ENCODE measurements at regions not wholly inside any gene's neighbourhood (a gene's known extent, or its start where the extent isn't known, plus 50 kb on each side); places are given as distances from the start of the nearest gene placed in this dataset.

DNA sequence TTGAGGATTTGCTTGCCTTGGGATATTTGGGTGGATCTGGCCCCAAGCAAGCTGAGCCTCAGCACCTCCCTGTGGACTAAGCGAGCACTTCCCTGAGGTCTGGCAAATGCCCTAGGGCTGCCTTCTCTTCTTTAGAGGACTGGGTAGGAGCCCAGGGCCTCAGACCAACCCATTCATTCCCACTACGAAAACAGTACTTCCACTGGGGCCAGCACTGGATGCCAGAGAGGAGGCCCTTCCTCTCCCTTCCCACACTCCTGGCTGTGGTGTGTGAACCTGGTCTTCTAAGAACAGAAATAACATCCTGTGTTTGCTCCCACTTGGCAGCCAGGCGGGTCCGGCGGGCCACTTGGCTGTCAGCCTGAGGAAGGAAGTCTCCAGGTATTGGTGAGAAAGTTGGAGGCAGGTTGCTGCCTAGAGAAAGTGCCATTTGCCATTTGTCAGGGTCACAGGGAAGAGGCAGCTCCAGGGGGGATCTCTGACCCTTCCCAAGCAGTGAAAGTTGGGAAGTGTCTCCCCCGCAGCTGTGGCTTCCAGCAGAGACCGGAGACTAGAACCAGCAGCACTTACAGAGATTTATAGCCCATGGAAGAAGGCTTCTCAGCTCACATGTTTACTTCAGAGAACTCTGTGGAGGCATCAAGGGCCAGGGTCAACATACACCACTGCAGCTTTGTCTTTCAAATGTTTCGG is 323.5 kb downstream of the SIPA1L2 start:
- no peak for DNase-seq

DNA sequence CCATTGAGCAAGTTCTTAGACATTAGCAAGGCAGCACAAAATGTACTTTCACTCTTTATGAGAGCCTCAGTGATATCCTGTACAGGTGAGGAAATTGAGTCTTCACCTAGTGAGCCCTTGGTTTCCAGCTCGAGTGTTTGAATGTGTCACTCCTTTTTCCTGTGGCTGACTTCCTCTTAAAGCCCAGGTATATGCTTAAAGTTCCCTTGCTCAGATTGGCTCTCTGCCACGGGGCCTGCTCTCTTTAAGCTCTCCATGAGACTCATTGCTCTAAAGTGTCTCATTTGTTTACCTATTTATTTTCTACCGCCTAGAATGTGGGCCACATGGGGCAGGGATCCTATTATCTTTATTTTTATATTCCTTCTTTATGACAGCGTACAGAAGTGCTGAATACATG is 324.9 kb downstream of the SIPA1L2 start:
- no peak for DNase-seq

DNA sequence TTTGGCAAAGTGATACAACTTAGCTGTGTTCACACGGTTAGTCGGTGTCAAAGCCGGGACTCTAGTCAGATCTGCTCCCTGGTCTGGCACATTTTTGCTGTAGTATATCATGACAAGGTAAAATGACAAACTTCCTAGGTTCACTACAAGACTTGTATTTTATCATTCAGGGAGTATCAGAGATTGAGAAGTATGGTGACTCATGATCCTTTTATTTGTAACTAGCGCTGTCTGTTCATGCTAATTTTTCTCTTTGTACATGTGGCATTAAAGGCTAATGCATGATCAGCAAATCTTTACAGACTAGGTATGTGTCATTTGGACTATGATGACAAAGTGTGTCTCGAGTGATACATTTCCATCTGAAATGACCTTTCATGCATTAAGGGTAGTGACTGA is 326.7 kb downstream of the SIPA1L2 start:
- no peak for DNase-seq

DNA sequence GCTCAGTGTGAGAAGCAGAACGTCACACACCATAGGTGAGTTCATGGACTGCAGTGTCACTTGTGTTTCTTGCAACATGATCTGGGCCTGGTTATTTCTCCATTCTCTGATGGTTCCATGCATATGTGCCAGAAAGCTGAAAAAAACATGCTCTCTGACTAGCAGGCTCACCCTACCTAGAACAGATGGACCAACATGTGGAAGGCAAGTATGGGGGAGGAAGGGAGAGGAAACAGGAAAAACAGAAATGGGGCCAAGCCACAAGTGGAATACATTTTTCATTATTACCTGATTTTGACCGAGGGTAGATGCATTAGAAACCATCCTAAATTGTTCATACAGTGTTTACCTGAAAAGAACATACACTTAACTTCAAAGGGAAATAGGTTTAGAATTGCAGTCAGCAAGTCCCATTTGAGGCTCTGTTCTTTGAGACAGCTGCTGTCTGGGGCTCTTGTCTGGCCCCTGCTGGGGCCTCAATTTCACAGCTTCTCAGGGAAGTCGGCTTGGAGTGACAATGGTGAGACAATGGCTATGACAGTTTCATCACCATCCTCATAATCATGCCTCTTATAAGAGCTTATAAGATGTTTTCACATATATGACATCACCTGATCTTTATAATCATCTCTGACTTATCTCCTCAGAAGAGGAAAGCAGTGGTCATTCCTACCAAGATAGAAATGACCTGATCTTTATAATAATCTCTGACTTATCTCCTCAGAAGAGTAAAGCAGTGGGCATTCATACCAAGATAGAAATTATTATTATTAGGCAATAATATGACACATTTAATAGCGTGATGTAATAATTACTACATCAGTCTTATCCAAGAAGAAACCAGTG is 327.3 kb downstream of the SIPA1L2 start:
- DNase-seq: no peak

DNA sequence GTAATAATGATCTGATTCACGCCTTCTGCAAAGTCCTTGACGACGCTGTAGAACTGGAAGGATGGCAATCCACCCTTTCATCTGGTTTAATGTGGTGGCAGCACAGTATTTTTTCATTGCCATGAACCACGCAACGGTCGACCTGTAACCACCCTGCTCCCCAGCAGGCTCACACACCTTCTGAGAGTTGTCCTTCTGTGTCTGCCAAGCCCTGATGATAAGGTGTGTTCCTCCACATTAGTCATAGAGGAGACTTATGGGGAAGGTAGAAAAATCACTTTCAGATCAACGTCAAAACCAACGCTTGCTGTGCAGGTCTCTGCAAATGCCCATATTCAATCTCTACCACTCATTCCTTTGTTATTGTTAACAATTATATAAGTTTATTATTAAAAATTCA is 328.7 kb downstream of the SIPA1L2 start:
- no peak for DNase-seq

DNA sequence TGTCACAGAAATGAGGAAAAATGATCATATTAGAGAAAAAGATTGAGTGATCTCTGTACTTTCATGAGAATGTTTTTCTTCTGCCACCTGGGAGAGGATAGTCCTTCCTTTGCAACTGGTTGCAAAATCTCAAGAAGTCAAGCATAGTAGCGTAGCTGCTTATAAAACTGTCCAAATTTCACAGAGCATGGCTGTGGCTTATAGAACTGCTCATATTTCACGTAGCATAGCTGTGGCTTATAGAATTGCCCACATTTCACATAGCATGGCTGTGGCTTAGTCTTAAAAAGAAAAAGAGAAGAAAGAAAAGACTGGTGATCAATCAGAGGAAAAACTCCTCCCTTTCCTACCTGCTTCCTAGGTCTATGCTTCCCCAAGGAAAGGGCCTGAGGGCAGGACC is 329.5 kb downstream of the SIPA1L2 start:
- DNase-seq: peak; percentile 55

DNA sequence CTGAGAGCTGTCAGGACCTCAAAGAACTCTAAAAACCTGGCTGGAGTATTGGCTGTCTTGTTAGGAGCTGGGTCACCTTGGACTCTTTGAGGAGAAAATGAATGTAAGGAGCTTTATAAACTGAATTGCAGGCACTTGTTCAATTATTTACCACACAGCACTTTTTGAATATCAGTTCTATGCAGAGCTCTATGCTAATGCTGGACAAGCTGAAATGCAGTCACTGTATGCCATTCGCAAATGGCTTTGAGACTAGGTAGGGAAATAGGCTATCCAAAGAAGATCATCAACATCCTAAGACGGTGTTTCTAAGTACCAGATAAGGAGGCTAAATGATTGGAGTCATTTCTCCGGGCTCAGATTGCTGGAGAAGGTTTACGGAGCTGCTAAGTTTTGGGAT is 333.5 kb downstream of the SIPA1L2 start:
- DNase-seq: no peak

DNA sequence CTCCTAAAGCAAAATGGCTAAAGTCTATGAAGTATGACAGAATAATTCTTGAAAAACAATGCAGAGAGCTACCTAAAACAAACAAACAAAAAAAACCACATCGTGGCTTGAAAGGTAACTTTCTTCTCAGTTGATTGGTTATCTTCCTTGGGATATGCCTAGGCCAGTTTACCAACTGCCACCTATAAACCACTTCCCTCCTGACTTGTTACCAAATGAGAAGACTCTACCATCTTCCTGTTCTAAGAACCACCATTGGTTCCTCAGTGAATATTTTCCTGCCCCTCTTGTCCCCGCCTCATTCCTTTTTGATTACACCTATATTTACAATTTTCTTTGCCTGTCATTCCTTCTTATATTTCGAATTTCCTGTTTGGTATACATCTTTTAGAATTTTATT is 336.6 kb downstream of the SIPA1L2 start:
- no peak for DNase-seq

DNA sequence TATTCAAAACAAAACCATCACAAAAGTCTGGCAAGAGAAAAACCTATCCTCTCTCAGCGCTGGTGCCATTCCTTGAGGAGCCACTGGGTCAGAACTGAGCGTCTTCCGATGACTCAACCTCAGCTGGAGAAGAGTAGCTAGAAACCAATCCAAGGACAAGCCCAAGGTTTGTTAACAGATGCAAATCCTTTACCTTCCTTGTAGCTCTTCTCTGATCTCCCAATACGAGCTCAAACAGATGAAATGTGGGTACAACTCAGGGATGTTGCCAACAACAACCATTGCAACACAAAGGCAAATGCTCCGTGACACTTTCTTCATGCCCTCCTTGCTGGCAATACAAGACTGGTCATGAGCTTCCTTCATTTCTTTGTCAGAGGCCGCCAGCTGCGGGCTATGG is 337.1 kb downstream of the SIPA1L2 start:
- no peak for DNase-seq

DNA sequence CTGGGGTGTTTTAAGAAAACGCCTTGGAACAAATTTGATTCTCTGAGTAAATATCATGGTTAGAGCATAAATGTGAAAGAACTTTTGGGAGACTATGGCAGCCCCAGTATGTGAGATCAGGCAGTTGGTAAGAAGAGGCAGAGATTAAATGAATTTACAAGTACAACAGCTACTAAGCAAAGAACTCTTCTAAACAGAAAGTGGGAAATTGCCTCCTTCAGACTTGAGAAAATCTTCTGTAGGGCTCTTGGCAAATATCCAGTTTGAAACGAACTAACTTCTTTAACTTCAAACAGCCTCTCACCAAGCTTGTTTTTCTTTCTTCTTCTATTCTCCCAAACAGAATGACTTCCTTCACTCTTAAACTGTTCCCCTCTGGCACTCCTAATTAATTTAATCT is 337.7 kb downstream of the SIPA1L2 start:
- DNase-seq: no peak

DNA sequence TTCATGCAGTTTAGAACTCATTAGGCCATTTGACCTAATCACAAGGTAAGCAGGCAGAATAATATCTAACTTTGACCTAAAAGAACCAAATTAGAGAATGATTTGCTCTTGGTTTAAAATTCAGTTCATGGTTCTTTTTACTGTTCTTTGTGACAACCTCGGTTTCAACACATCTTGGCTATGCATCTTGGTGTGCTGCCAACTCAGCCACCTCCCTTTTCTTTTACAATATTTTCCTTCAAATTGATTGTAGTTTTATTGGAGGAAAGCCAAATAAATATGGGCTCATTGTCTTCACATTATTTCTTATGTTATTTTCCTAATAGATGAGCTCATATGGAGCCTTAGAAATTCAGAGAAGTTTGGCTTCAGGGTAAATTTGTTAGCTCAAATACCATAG is 338.3 kb downstream of the SIPA1L2 start:
- no peak for DNase-seq

DNA sequence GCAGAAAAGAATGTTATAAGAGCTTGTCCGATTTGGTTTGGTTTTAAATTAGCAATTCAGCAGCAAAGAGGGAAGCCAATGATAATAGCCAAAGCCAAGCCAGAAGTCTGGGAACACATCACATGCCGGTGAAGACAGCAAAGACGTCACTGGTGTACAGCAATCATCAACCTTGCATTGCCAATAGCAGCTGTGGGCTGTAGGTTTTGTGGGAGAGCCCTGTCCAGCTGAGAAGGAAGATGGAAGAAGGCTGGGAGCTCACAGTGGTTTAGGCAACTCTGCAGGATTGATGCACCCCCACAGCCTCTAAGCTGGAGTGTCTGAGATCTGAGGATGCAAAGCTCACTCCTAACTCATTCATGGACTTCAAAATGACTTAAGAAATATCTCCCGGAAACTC is 338.7 kb downstream of the SIPA1L2 start:
- DNase-seq: no peak

DNA sequence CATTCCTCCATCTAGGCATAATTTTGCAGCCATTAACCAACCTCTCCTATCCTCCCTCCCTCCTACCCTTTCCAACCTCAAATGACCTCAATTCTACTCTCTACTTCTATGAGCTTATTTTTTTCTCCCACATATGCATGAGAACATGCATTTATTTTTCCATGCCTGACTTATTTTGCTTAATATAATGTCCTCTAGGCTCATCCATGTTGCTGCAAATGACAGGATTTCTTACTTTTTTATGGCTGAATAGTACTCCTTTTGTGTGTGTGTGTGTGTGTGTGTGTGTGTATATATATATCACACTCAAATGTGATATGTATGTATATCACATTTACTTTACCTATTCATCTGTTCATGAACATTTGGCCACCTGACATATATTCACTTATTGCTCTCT is 339.4 kb downstream of the SIPA1L2 start:
- no peak for DNase-seq

DNA sequence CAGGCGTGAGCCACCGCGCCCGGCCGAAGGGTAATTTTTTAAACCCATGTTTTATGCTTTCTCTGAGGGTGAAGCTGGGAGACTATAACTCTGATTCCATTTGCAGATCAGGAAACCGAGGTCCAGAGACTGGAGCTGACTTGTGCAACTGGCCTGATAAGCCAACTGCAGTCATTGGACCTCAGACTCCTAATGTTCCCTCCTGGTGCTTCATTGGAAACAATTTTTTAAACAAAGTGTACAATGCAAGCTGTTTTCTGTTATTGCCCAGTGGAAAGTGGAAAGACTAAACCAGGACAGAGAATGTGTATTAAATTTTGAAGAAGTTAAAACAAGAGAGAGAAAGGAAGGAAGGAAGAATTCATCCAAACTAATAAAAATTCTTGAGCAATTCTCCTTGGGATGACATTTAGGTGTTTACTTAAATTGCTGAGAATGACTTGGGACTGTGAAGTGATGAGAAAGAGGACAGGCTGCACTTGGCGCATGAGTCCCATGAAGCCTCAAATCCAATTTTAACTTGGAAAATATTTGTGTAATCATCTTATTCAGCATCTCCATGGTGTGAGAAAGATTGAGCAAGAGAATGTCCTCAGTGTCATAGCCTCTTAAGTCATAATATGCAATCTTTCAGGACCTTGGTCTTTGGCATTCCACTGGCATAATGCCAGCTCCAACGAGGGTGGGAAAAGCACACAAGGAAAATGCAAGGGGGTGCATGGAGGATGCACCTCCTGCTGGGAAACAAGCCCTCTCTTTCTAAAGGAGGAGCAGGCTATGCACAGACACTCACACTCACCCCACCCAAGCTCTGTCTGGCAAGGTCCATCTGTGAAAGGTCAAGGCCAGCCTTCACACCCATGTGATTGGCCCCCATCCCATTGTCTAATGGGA is 342.0 kb downstream of the SIPA1L2 start:
- DNase-seq: peak; percentile 51

DNA sequence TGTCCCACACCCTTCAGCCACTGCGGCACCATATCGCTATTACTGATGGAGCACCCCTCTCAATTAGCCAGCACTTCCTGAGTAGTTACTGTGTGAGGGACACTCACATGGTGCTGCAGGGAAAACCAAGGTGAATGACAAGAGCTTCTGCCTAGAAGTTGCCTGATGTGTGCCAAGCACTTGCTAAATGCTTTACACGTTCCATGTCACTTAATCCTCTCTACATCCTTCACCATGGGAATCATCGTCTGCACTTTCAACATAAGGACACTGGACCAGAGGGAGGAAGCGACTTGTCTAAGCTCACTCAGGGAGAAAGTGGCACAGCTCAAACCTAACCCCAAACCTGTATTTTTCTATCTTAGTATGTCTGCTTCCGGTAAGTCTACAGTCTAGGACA is 344.8 kb downstream of the SIPA1L2 start:
- no peak for DNase-seq

DNA sequence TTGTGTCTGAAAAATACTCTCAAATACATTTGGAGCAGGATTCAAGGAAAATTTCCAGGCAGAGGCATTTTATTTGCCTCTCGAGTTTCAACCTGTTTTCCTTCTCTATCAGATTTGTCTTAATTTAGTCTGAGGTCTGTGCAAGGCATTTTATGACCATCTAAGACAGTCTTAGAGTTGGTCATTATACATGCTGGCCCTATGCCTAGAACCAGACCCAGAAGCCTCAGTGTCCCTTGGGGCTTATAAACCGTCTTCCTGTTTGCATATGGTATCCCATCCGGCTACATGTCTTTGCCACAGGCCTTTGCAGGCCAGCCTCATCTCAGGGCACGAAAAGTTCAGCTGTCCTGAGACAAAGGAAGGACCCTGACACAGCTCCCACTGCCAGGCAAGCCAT is 346.1 kb downstream of the SIPA1L2 start:
- DNase-seq: peak; percentile 37

DNA sequence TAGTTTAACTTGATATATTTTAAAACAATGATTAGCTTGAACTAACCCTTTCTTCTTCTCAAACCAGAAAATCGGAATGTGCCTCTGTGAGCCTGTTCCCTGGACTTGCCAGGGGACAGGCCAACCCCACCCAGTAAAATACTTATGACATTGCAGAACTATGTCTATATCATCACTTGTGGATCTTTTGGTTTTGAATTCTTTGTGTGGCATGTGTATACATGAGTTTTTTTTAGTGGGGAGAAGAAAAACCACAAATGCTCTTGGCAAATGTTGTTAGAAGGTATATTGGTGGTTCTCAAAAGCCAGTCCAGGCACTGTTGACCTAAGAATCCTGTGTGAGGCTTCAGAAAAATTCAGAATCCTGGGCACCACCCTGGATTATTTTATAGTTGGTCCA is 347.4 kb downstream of the SIPA1L2 start:
- DNase-seq: peak; percentile 43

DNA sequence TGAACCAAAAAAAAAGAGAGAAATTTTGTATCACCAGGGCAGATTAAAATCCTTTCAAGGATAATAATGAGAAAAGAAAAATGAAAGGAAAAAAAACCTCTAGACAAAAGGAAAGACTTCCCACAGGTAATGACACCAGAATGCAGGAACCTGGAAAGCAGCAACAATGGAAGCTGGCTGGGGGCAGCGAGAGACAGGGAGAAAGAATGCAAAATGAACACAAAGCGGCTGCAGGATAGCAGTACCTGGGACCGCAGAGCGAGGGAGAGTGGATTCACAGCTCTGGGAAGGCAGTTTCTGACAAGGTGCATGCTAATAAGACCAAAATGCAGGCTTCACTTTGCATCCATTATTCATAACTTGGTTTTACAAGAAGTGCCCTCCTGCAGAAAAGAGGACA is 349.0 kb downstream of the SIPA1L2 start:
- DNase-seq: no peak

DNA sequence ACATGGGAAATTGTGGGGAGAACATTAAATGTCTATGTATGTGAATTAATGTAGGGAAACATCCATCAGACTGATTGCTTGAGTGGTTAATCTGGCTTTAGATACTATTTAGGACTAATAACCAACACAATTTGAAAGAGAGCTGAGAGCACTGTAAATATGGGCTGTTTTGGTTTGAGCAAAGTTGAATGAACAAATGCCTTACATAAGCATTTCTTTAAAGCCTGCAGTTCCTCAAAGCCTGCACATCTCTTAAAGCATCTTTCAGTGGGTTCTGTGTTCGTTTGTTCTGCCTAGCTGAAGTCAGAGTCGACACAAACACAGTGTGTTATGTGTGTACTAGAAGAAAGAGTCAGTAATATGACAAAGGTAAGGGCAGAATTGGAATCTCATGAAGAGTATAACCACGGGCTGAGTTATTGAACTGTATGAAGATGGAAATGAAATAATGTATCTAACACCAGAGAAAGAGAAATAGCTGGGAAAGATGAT is 350.0 kb downstream of the SIPA1L2 start:
- no peak for DNase-seq

DNA sequence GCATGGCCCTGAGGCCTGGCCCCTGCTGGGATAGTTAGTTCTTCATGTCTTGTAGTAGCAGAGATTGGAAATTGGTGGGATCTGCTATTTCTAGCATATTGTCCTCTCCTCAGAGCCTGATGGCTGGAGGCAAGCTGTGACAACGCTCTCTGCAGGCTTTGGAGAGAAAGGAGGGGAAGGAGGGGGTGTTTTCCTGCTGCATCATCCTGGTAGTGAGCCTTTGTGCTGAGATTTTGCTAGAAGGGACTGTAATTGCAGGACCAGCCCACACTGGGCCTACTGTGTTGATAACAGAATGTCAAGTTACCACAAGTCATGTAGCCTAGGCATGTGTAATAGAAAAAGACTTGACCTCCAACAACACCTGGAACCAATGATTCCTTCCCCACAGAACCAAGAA is 351.0 kb downstream of the SIPA1L2 start:
- no peak for DNase-seq

DNA sequence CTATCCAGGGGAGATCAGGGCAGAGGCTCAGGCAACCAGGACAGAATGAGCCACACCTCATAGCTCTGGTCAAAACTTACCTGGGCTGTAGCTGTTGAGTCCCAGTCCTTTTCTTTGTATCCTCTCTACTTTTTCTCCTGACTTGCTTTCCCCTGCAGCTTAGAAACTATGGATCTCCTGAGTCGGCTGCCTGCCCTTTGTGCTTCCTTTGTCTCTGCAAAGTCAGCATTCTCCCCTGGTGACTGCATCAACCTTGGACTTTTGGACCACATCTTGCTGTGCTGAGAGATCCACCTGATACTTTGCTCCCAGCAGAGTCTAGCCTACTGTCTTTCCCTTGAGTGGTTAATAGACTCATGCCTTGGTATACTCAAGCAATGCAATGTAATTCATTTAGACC is 353.3 kb downstream of the SIPA1L2 start:
- DNase-seq: no peak

DNA sequence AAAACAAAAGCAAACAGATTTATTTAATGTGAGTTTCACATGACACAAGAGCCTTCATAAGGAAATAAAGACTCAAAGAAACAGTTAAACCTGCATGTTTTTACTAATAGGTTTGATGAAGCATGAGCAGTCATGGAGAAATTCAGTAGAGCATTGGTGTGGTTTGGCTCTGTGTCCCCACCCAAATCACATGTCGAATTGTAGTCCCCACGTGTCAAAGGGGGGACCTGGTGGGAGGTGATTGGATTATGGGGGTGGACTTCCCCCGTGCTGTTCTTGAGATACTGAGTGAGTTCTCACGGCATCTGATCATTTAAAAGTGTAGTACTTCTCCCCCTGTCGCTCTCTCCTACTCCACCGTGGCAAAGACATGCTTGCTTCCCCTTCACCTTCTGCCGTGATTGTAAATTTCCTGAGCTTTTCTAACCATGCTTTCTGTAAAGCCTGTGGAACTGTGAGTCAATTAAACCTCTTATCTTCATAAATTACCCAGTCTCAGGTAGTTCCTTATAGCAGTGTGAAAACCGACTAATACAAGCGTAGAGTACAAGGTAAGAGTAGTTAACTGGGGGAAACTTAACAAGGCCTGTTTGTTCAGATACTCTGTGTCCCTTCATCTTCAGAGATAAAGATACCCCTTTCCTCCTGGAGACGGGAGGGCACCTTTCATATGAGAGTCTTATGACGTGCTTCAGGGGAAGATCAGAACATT is 354.8 kb downstream of the SIPA1L2 start:
- DNase-seq: no peak
